ENCODE measurements at regions not wholly inside any gene's neighbourhood (a gene's known extent, or its start where the extent isn't known, plus 50 kb on each side); places are given as distances from the start of the nearest gene placed in this dataset.

DNA sequence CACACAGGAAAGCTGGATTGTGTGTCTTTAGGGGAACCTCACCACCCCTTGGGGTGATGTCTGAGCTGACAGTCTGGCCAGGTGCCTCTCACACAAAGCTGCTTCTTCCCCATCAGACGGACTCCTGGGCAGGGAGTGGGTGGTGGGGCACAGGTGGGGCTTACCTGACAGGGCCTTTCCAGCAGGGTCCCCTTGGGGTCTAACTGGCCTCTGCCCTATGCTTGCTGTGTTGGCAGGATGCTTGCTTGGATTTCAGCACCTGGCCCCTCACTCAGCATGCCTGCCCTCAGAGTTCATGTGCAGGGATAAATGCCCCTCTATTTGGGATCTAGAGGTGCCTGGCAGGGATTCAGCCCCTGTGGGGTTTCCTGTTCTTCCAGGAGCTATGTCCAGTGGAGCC, 496.9 kb upstream of the ZMIZ1 start:
- H3K9me3 ChIP-seq = no peaks in the 10 kb centered on the region
- ATAC-seq = no peak
- no peak overlapping the region for H3K27ac ChIP-seq
- no peak overlapping the region for H3K4me3 ChIP-seq
- TF ChIP-seq, protein P1, sequence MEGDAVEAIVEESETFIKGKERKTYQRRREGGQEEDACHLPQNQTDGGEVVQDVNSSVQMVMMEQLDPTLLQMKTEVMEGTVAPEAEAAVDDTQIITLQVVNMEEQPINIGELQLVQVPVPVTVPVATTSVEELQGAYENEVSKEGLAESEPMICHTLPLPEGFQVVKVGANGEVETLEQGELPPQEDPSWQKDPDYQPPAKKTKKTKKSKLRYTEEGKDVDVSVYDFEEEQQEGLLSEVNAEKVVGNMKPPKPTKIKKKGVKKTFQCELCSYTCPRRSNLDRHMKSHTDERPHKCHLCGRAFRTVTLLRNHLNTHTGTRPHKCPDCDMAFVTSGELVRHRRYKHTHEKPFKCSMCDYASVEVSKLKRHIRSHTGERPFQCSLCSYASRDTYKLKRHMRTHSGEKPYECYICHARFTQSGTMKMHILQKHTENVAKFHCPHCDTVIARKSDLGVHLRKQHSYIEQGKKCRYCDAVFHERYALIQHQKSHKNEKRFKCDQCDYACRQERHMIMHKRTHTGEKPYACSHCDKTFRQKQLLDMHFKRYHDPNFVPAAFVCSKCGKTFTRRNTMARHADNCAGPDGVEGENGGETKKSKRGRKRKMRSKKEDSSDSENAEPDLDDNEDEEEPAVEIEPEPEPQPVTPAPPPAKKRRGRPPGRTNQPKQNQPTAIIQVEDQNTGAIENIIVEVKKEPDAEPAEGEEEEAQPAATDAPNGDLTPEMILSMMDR (IDR thresholded peaks at IDR 0.05) = no peak
- intact Hi-C loops (cut with DNase I) = no loop called here
- no peak for DNase-seq
- H3K36me3 ChIP-seq = no peaks in the 10 kb centered on the region
- H3K27me3 ChIP-seq = no peaks in the 10 kb centered on the region
- H3K4me1 ChIP-seq = peaks cover 4 to 8% of the 10 kb centered on the region in 2 donors

DNA sequence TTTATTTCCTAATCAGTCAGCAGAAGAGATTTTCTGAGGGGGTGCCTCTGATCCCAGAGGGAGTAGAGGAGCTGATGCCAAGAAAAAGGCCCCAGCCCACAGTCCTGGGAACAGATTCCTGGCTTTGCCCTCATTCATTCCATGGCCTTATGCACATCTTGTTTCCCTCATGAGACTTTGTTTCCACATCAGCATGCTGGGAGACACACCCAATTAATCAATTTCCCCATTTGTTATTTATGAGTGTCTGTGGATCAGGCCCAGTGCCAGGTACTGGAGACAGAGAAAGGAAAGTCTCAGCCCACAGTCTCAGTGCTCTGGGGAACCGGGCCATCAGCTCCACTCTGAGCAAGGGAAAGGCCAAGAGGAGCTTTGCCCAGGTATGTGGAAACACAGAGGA, 496.2 kb upstream of the ZMIZ1 start:
- Histone ChIP-seq H3K9me3 (no peaks in the 10 kb centered on the region), H3K36me3 (no peaks in the 10 kb centered on the region), H3K4me1 (peaks cover 4 to 9% of the 10 kb centered on the region in 2 donors), H3K4me3 (no peak overlapping the region), H3K27ac (no peak overlapping the region), H3K27me3 (no peaks in the 10 kb centered on the region)
- intact Hi-C loops (cut with DNase I) = no loop called here
- TF ChIP-seq, protein P1 (IDR thresholded peaks at IDR 0.05) = no peak
- DNase-seq (no peak), ATAC-seq (peak; percentile 8)

DNA sequence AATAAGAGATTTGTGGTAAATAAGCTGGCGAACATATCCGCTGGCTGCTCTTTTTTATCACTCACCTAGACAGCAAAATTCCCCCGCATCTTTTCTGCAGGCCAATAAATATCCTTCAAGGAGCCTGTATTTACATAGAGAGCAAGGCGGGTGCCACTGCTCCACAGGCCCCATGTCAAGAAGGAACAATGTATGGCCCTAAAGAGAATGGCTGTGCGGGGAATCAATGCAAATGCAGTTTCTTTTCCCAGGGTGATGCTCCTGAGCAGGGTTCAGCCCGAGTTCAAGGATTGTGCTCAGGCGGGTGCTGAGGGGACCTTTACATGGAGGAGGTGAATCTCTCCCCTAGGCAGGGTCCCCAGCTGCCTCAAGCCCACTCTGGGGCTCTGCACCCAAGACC, 494.2 kb upstream of the ZMIZ1 start:
- DNase-seq = no peak
- Histone ChIP-seq H3K9me3 (no peaks in the 10 kb centered on the region), H3K27me3 (no peaks in the 10 kb centered on the region), H3K4me1 (peaks cover 4 to 28% of the 10 kb centered on the region in 2 donors), H3K36me3 (no peaks in the 10 kb centered on the region), H3K4me3 (no peak overlapping the region), H3K27ac (no peak overlapping the region)
- no peak for ATAC-seq
- intact Hi-C loops (cut with DNase I) = no loop called here
- TF ChIP-seq, protein P1 (IDR thresholded peaks at IDR 0.05) = no peak

DNA sequence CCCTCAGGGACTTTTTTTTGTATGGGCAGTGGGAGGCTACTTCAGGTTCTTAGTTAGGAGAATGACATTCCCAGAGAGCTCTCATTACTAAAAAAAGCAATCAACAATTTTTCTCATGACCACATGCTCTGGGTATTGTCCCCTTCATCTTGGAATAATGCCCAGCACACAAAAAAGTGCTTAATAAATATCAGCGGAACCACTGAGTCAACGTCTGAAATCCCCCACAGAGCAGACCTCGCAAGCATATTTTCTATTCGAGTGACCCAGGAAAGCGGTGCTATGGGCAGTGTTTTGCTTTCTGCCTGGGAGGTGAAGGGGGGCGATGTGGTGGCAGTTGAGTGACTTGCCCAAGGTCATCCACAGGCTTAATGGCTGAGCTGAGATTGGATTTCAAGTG, 493.4 kb upstream of the ZMIZ1 start:
- no peaks in the 10 kb centered on the region for H3K36me3 ChIP-seq
- no peaks in the 10 kb centered on the region for H3K27me3 ChIP-seq
- intact Hi-C loops (cut with DNase I) = no loop called here
- TF ChIP-seq, protein P1 (IDR thresholded peaks at IDR 0.05) = no peak
- H3K9me3 ChIP-seq = no peaks in the 10 kb centered on the region
- H3K4me1 ChIP-seq = peaks cover 4 to 31% of the 10 kb centered on the region in 2 donors
- ATAC-seq = no peak
- H3K4me3 ChIP-seq = no peak overlapping the region
- DNase-seq = no peak
- no peak overlapping the region for H3K27ac ChIP-seq

DNA sequence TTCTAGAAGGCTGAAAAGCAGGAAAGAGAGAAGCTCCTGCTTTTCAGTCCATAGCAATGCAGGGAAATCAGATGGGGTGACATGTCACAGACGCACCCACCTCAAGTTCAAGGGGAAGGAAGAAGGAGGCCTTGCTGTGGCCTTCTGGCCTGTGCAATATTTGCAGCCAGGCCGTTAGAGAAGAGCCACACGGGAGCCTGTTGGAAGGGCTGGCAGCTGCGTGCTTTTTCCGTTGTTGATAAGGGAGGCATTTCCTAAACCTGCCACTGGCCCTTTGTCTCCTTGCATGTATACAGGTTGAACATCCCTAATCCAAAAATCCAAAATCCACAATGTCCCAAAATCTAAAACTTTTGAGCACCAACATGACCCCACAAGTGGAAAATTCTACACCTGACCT, 492.5 kb upstream of the ZMIZ1 start:
- TF ChIP-seq, protein P1 (IDR thresholded peaks at IDR 0.05) = no peak
- DNase-seq (no peak), ATAC-seq (no peak)
- Histone ChIP-seq H3K36me3 (no peaks in the 10 kb centered on the region), H3K4me3 (no peak overlapping the region), H3K9me3 (no peaks in the 10 kb centered on the region), H3K4me1 (peaks cover 4 to 31% of the 10 kb centered on the region in 2 donors), H3K27ac (no peak overlapping the region), H3K27me3 (no peaks in the 10 kb centered on the region)
- intact Hi-C loops (cut with DNase I) = no loop called here

All from left lung (tissue), 4 donors.